WTC11 (cell line): ENCODE measurements at regions not wholly inside any gene's neighbourhood (a gene's known extent, or its start where the extent isn't known, plus 50 kb on each side); places are given as distances from the start of the nearest gene placed in this dataset.

Experiments used
- ATAC-seq: fragments of 200-7000 bp; cut with Tn5 transposase; 2 replicates; pipeline ENCODE4 v1.10.0; 2021; ENCODE audit warnings: mild to moderate bottlenecking, moderate library complexity
- CTCF ChIA-PET: fragments of 300-600 bp; sonication (Branson Sonifier 250); formaldehyde crosslinking; loops from one replicate; lab custom pipeline; 2021; ENCODE audit warnings: antibody characterized with exemption; lab: Charles Lee
- POLR2A ChIA-PET: fragments of 350-600 bp; sonication (Branson Sonifier 250); formaldehyde crosslinking; loops from one replicate; lab custom pipeline; 2021; ENCODE audit warnings: antibody characterized with exemption; lab: Charles Lee
- DNase-seq: peaks from one replicate; pipeline ENCODE4 v3.0.0; 2021; ENCODE audit warnings: low spot score
- H3K27ac Mint-ChIP-seq: 2 replicates; pipeline ENCODE4 v1.8.0; 2021; ENCODE audit warnings: mixed read lengths
- H3K27me3 Mint-ChIP-seq: 2 replicates; pipeline ENCODE4 v1.8.0; 2021; ENCODE audit warnings: low read depth, mild to moderate bottlenecking, moderate library complexity, mixed read lengths
- H3K36me3 Mint-ChIP-seq: 2 replicates; pipeline ENCODE4 v1.8.0; 2021; ENCODE audit warnings: mixed read lengths
- H3K4me1 Mint-ChIP-seq: 2 replicates; pipeline ENCODE4 v1.8.0; 2022; ENCODE audit warnings: mixed read lengths
- H3K4me3 Mint-ChIP-seq: 2 replicates; pipeline ENCODE4 v1.8.0; 2021; ENCODE audit warnings: mild to moderate bottlenecking, moderate library complexity, mixed read lengths
- H3K9me3 Mint-ChIP-seq: 2 replicates; pipeline ENCODE4 v1.8.0; 2021; ENCODE audit warnings: mixed read lengths
- ATF3 ChIP-seq: sonication (generic); formaldehyde crosslinking; conservative IDR thresholded peaks from 2 replicates; pipeline ENCODE4 v1.8.1; 2022; ENCODE audit warnings: mild to moderate bottlenecking, missing genetic modification reagents
- CREM ChIP-seq: sonication (generic); formaldehyde crosslinking; IDR thresholded peaks from 2 replicates; pipeline ENCODE4 v1.8.1; 2022; ENCODE audit warnings: mild to moderate bottlenecking, missing genetic modification reagents, moderate library complexity
- E2F4 ChIP-seq: sonication (generic); formaldehyde crosslinking; IDR thresholded peaks from 2 replicates; pipeline ENCODE4 v1.8.1; 2022; ENCODE audit warnings: low read depth, mild to moderate bottlenecking, moderate library complexity, missing genetic modification reagents, borderline replicate concordance
- E2F5 ChIP-seq: sonication (generic); formaldehyde crosslinking; IDR thresholded peaks from 2 replicates; pipeline ENCODE4 v1.8.1; 2022; ENCODE audit warnings: mild to moderate bottlenecking, moderate library complexity, missing genetic modification reagents
- FOXJ3 ChIP-seq: sonication (generic); formaldehyde crosslinking; IDR thresholded peaks from 2 replicates; pipeline ENCODE4 v1.9.0; 2021; ENCODE audit warnings: missing genetic modification reagents, mild to moderate bottlenecking, borderline replicate concordance
- GABPB1 ChIP-seq: sonication (generic); formaldehyde crosslinking; IDR thresholded peaks from 2 replicates; pipeline ENCODE4 v1.8.1; 2023; ENCODE audit warnings: mild to moderate bottlenecking, missing genetic modification reagents
- IRF2 ChIP-seq: sonication (generic); formaldehyde crosslinking; IDR thresholded peaks from 2 replicates; pipeline ENCODE4 v1.8.0; 2022; ENCODE audit warnings: low read depth, missing genetic modification reagents, borderline replicate concordance
- JUN ChIP-seq: sonication (generic); formaldehyde crosslinking; IDR thresholded peaks from 2 replicates; pipeline ENCODE4 v1.8.0; 2023; ENCODE audit warnings: mild to moderate bottlenecking, missing genetic modification reagents
- NFE2L1 ChIP-seq: sonication (generic); formaldehyde crosslinking; IDR thresholded peaks from 2 replicates; pipeline ENCODE4 v1.8.1; 2023; ENCODE audit warnings: missing genetic modification reagents
- NFYB ChIP-seq: sonication (generic); formaldehyde crosslinking; conservative IDR thresholded peaks from 2 replicates; pipeline ENCODE4 v1.8.0; 2022; ENCODE audit warnings: low read depth, missing genetic modification reagents
- NR1H2 ChIP-seq: sonication (generic); formaldehyde crosslinking; IDR thresholded peaks from 2 replicates; pipeline ENCODE4 v1.9.0; 2021; ENCODE audit warnings: mild to moderate bottlenecking, moderate library complexity, missing genetic modification reagents
- NR2C2 ChIP-seq: sonication (generic); formaldehyde crosslinking; IDR thresholded peaks from 2 replicates; pipeline ENCODE4 v1.8.0; 2022; ENCODE audit warnings: mild to moderate bottlenecking, missing genetic modification reagents
- PRDM15 ChIP-seq: sonication (generic); formaldehyde crosslinking; IDR thresholded peaks from 2 replicates; pipeline ENCODE4 v1.8.0; 2022; ENCODE audit warnings: missing genetic modification reagents
- RORB ChIP-seq: fragments of 250-450 bp; sonication (Bioruptor Pico); IDR thresholded peaks from 2 replicates; pipeline ENCODE4 v1.9.0; 2021; ENCODE audit warnings: mild to moderate bottlenecking
- SMAD3 ChIP-seq: sonication (generic); formaldehyde crosslinking; IDR thresholded peaks from 2 replicates; pipeline ENCODE4 v1.8.0; 2022; ENCODE audit warnings: missing genetic modification reagents, mild to moderate bottlenecking, borderline replicate concordance
- TEAD1 ChIP-seq: sonication (generic); formaldehyde crosslinking; IDR thresholded peaks from 2 replicates; pipeline ENCODE4 v1.8.0; 2022; ENCODE audit warnings: mild to moderate bottlenecking, missing genetic modification reagents
- TP53 ChIP-seq: sonication (generic); formaldehyde crosslinking; IDR thresholded peaks from 2 replicates; pipeline ENCODE4 v1.8.1; 2023; ENCODE audit warnings: mild to moderate bottlenecking, missing genetic modification reagents
- USF1 ChIP-seq: sonication (generic); formaldehyde crosslinking; IDR thresholded peaks from 2 replicates; pipeline ENCODE4 v1.8.0; 2022; ENCODE audit warnings: mild to moderate bottlenecking, missing genetic modification reagents
- ZNF121 ChIP-seq: sonication (generic); formaldehyde crosslinking; IDR thresholded peaks from 2 replicates; pipeline ENCODE4 v1.8.0; 2023; ENCODE audit warnings: missing genetic modification reagents
- ZNF138 ChIP-seq: sonication (generic); formaldehyde crosslinking; conservative IDR thresholded peaks from 2 replicates; pipeline ENCODE4 v1.8.1; 2022; ENCODE audit warnings: mild to moderate bottlenecking, moderate library complexity, missing genetic modification reagents
- ZNF219 ChIP-seq: sonication (generic); formaldehyde crosslinking; IDR thresholded peaks from 2 replicates; pipeline ENCODE4 v1.8.0; 2023; ENCODE audit warnings: missing genetic modification reagents, mild to moderate bottlenecking, borderline replicate concordance
- ZNF512 ChIP-seq: sonication (generic); formaldehyde crosslinking; IDR thresholded peaks from 2 replicates; pipeline ENCODE4 v1.8.1; 2022; ENCODE audit warnings: missing genetic modification reagents, borderline replicate concordance

GRCh38 chr12:91729543-91729942 lies 416.1 kb downstream of the BTG1 start (continued):
- TF ChIP-seq NR1H2 (CRISPR knock-in tag): no peak
- TF ChIP-seq GABPB1: no peak
- no peak for TF ChIP-seq CREM (CRISPR knock-in tag)
- no peak for TF ChIP-seq RORB (CRISPR knock-in tag)
- TF ChIP-seq, all 79 proteins: peak for 0

GRCh38 chr12:91723191-91723590 lies 422.5 kb downstream of the BTG1 start:
- ChIA-PET POLR2A (no interaction called here), CTCF (no interaction called here)
- no peaks in the 10 kb centered on the region for H3K36me3 Mint-ChIP-seq
- H3K9me3 Mint-ChIP-seq: no peaks in the 10 kb centered on the region
- H3K4me3 Mint-ChIP-seq: no peak overlapping the region
- 0 out of 2 replicates have a peak, but pooled peaks cover 2% of the 10 kb centered on the region for H3K4me1 Mint-ChIP-seq
- DNase-seq: no peak
- ATAC-seq: no peak
- H3K27me3 Mint-ChIP-seq: no peaks in the 10 kb centered on the region
- no peak overlapping the region for H3K27ac Mint-ChIP-seq
- TF ChIP-seq SMAD3 (CRISPR knock-in tag) (no peak), PRDM15 (no peak), ZNF121 (CRISPR knock-in tag) (no peak), USF1 (no peak), NR2C2 (no peak), NFE2L1 (CRISPR knock-in tag) (no peak), TP53 (CRISPR knock-in tag) (no peak), ZNF219 (CRISPR knock-in tag) (no peak), ZNF138 (CRISPR knock-in tag) (no peak), ZNF512 (no peak), FOXJ3 (no peak), ATF3 (no peak), JUN (CRISPR knock-in tag) (no peak), NFYB (CRISPR knock-in tag) (no peak), IRF2 (CRISPR knock-in tag) (no peak), E2F4 (CRISPR knock-in tag) (no peak), TEAD1 (CRISPR knock-in tag) (no peak), E2F5 (CRISPR knock-in tag) (no peak), GABPB1 (no peak), RORB (CRISPR knock-in tag) (no peak)
